ENCODE measurements at regions not wholly inside any gene's neighbourhood (a gene's known extent, or its start where the extent isn't known, plus 50 kb on each side); places are given as distances from the start of the nearest gene placed in this dataset.
A peak's percentile ranks its signal among the peaks of the same experiment; 100 is the strongest.

GRCh38 chr3:25056036-25056755 lies 371.9 kb upstream of the RARB start:
- no peak for DNase-seq

GRCh38 chr3:25056803-25057351 lies 371.2 kb upstream of the RARB start:
- no peak for DNase-seq

- no peak for DNase-seq
Measured at GRCh38 chr3:25057379-25057778, 370.7 kb upstream of the RARB start.

- no peak for DNase-seq
Measured at GRCh38 chr3:25064681-25065080, 363.4 kb upstream of the RARB start.

GRCh38 chr3:25069970-25070369 lies 358.1 kb upstream of the RARB start:
- no peak for DNase-seq

- no peak for DNase-seq
Measured at GRCh38 chr3:25071846-25072245, 356.2 kb upstream of the RARB start.

GRCh38 chr3:25073423-25073822 lies 354.6 kb upstream of the RARB start:
- DNase-seq = no peak

- DNase-seq = no peak
Measured at GRCh38 chr3:25074149-25074548, 353.9 kb upstream of the RARB start.

GRCh38 chr3:25080461-25080860 lies 347.6 kb upstream of the RARB start:
- no peak for DNase-seq

- DNase-seq = no peak
Measured at GRCh38 chr3:25084016-25084415, 344.0 kb upstream of the RARB start.

- no peak for DNase-seq
Measured at GRCh38 chr3:25086721-25087120, 341.3 kb upstream of the RARB start.

GRCh38 chr3:25088284-25088683 lies 339.8 kb upstream of the RARB start:
- DNase-seq = peak; percentile 8 to 73 (median 31)

GRCh38 chr3:25090698-25091453 lies 337.2 kb upstream of the RARB start:
- peak in 1 of 3 experiments; percentile 30 for DNase-seq

GRCh38 chr3:25091934-25092333 lies 336.1 kb upstream of the RARB start:
- DNase-seq = peak in 1 of 3 experiments; percentile 59

GRCh38 chr3:25094932-25095685 lies 333.0 kb upstream of the RARB start:
- no peak for DNase-seq

GRCh38 chr3:25096536-25096935 lies 331.5 kb upstream of the RARB start:
- peak in 1 of 3 experiments; percentile 7 for DNase-seq

- peak in 1 of 3 experiments; percentile 7 for DNase-seq
Measured at GRCh38 chr3:25097023-25097422, 331.0 kb upstream of the RARB start.

- no peak for DNase-seq
Measured at GRCh38 chr3:25099666-25100065, 328.4 kb upstream of the RARB start.

GRCh38 chr3:25103391-25103790 lies 324.7 kb upstream of the RARB start:
- no peak for DNase-seq

GRCh38 chr3:25107918-25108617 lies 320.0 kb upstream of the RARB start:
- no peak for DNase-seq

GRCh38 chr3:25110642-25111041 lies 317.4 kb upstream of the RARB start:
- peak in 1 of 3 experiments; percentile 26 for DNase-seq

- DNase-seq = no peak
Measured at GRCh38 chr3:25113891-25114290, 314.2 kb upstream of the RARB start.

GRCh38 chr3:25114532-25114931 lies 313.5 kb upstream of the RARB start:
- DNase-seq = no peak
